SK-N-MC (cell line): ENCODE measurements at regions not wholly inside any gene's neighbourhood (a gene's known extent, or its start where the extent isn't known, plus 50 kb on each side); places are given as distances from the start of the nearest gene placed in this dataset.

ENCODE experiments used
- EZH2 ChIP-seq: fragments of 200-600 bp; sonication (generic); IDR thresholded peaks from one replicate; pipeline ENCODE4 v1.6.1; 2017; ENCODE audit warnings: antibody characterized with exemption
- FOXP2 ChIP-seq: optimal IDR thresholded peaks from 2 replicates; pipeline ENCODE3; 2011; ENCODE audit warnings: mild to moderate bottlenecking, moderate library complexity; ENCODE audit not compliant: insufficient read depth; ENCODE audit errors: extremely low read length, control extremely low read depth
- POLR2AphosphoS5 ChIP-seq: IDR thresholded peaks from 2 replicates; pipeline ENCODE4 v1.6.1; 2012; ENCODE audit warnings: mild to moderate bottlenecking, low read depth, low read length, borderline replicate concordance

- TF ChIP-seq POLR2AphosphoS5 = no peak
- no peak for TF ChIP-seq EZH2
- TF ChIP-seq FOXP2 = no peak
Measured at GRCh38 chr4:3647421-3647820, 115.2 kb upstream of the LRPAP1 start.
